ENCODE measurements at regions not wholly inside any gene's neighbourhood (a gene's known extent, or its start where the extent isn't known, plus 50 kb on each side); places are given as distances from the start of the nearest gene placed in this dataset.

DNA sequence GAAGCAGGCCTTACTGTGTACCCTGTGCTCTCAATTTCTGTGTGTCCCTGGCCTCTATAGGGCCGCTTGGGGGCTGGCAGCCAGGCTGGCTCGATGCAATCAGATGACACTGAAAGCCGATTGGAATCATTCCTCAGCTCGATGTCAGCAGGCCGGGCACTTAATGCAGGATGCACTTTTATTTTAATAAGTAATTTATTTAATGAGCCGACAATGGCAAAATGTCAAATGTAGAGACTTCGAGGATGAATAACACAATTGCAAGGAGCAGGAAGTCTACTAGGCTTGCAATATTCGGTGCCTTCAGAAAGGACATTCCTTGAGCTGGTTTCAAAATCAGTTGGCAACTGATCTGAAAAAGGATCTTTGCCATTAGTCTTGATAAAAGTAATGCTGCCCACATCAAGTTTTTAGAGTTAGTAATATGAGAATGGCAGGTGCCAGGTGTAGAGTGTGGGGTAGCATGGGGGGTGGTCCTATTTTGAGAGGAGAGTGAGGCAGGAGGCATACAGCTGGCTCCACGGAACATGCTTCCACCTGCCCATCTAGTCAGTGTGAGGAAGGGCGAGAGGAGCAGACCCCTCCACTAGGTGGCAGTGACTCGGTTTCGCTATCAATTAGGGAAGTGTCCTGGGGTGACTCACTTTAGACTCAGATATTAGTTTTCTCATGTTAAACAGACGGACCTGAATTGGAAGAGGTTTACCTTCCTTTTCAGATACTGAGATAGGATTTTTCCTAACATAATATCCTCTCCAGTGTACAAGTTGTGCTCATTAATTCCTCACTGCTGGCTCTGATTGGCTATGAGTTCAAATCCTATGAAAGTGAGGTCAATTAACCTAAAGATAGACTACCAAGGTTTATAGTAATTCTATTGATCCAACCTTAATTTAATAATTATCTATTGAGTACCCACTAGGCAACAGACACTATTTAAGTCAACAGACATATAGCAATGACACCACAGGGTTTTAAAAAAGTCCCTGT lies 80.9 kb downstream of the NABP1 start:
- intact Hi-C loops (cut with DNase I) = no loop called here
- Histone ChIP-seq H3K4me1 (no peaks in the 10 kb centered on the region), H3K27me3 (ENCODE audit: insufficient read depth in 3 of 3, low read length in 2 of 3) (no peaks in the 10 kb centered on the region), H3K27ac (no peak overlapping the region), H3K36me3 (ENCODE audit: insufficient read depth in 1 of 2, low read depth in 1 of 2) (no peaks in the 10 kb centered on the region), H3K4me3 (no peak overlapping the region), H3K9me3 (no peaks in the 10 kb centered on the region)
- WGBS, 3 donors = 37 to 49% (median 44%) methylated on average over 13 of the region's 13 CpGs
- DNase-seq (peak in 1 of 2 donors; percentile 17), ATAC-seq (peak in 3 of 4 donors; percentile 36 to 63 (median 40))
- TF ChIP-seq, protein P1, sequence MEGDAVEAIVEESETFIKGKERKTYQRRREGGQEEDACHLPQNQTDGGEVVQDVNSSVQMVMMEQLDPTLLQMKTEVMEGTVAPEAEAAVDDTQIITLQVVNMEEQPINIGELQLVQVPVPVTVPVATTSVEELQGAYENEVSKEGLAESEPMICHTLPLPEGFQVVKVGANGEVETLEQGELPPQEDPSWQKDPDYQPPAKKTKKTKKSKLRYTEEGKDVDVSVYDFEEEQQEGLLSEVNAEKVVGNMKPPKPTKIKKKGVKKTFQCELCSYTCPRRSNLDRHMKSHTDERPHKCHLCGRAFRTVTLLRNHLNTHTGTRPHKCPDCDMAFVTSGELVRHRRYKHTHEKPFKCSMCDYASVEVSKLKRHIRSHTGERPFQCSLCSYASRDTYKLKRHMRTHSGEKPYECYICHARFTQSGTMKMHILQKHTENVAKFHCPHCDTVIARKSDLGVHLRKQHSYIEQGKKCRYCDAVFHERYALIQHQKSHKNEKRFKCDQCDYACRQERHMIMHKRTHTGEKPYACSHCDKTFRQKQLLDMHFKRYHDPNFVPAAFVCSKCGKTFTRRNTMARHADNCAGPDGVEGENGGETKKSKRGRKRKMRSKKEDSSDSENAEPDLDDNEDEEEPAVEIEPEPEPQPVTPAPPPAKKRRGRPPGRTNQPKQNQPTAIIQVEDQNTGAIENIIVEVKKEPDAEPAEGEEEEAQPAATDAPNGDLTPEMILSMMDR (IDR thresholded peaks at IDR 0.05) = peak; percentile 33

DNA sequence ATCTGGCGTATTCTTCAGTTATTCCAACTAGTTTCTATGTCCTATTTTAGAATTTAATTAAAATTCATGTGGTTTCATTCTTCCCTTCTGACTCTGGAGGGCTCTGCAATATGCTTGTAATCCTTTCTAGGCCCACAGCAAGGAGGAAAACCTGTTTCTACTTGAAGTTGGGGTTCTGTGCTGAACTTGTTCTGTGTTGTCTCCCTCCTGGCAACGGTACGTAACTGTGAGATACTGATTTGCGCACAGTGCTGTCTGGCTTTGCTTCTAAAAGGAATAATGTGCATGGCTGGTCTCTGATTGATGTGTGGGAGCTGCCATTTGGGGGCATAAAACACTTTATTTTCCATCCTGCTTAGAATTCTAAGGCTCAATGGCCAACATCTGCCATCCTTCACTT lies 81.7 kb downstream of the NABP1 start:
- H3K27ac ChIP-seq = no peak overlapping the region
- no peak for ATAC-seq
- intact Hi-C loops (cut with DNase I) = no loop called here

DNA sequence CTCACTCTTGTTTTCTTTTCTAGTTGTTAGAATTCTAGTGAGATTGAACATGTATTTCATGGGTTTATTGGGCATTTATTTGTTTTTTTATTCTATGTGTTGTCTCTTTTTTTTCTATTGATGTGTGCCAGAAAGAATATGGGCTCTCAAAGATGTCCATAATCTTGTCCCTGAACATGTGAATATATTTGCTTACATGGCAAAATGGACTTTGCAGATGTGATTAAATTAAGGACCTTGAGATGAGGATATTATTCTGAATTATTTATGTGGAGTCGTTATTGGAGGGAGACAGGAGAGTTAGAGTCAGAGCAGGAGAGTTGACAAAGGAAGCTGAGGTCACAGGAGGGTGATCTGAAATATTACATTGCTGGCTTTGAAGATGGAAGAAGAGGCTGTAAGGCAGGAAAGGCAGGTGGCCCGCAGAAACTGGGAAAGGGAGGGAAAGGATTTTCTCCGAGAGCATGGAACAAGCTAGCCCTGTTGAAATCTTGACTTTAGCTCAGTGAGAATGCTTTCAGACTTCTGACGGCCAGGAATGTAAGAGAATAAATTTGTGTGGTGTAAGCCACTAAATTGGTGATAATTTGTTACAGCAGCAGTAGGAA lies 82.8 kb downstream of the NABP1 start:
- Histone ChIP-seq H3K27me3 (ENCODE audit: insufficient read depth in 3 of 3, low read length in 2 of 3) (no peaks in the 10 kb centered on the region), H3K9me3 (no peaks in the 10 kb centered on the region), H3K27ac (no peak overlapping the region), H3K4me1 (no peaks in the 10 kb centered on the region), H3K36me3 (ENCODE audit: insufficient read depth in 1 of 2, low read depth in 1 of 2) (no peaks in the 10 kb centered on the region), H3K4me3 (no peak overlapping the region)
- intact Hi-C loops (cut with DNase I) = no loop called here
- no peak for ATAC-seq
- 24 to 45% (median 32%) methylated on average over 4 of the region's 4 CpGs for WGBS, 3 donors
- TF ChIP-seq, protein P1 (IDR thresholded peaks at IDR 0.05) = no peak
- no peak for DNase-seq

More for the DNA sequence above, 81.7 kb downstream of the NABP1 start:
- DNase-seq = no peak
- H3K9me3 ChIP-seq = no peaks in the 10 kb centered on the region
- H3K4me3 ChIP-seq = no peak overlapping the region
- 61 to 81% (median 73%) methylated on average over 4 of the region's 4 CpGs for WGBS, 3 donors
- H3K4me1 ChIP-seq = no peaks in the 10 kb centered on the region
- H3K36me3 ChIP-seq (ENCODE audit: insufficient read depth in 1 of 2, low read depth in 1 of 2) = no peaks in the 10 kb centered on the region
- TF ChIP-seq, protein P1 (IDR thresholded peaks at IDR 0.05) = no peak
- no peaks in the 10 kb centered on the region for H3K27me3 ChIP-seq (ENCODE audit: insufficient read depth in 3 of 3, low read length in 2 of 3)

DNA sequence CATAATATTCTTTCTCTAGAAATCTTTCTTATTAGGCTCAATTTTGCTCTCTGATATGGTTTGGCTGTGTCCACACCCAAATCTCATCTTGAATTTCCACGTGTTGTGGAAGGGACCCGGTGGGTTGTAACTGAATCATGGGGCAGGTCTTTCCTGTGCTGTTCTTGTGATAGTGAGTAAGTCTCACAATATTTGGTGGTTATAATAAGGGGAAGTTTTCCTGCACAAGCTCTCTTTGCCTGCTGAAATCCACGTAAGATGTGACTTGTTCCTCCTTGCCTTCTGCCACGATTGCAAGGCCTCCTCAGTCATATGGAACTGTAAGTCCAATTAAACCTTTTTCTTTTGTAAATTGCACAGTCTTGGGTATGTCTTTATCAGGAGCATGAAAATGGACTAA lies 73.8 kb downstream of the CAVIN2 start:
- ATAC-seq (no peak), DNase-seq (no peak)
- Histone ChIP-seq H3K36me3 (ENCODE audit: insufficient read depth in 1 of 2, low read depth in 1 of 2) (no peaks in the 10 kb centered on the region), H3K9me3 (no peaks in the 10 kb centered on the region), H3K4me1 (no peaks in the 10 kb centered on the region), H3K27ac (no peak overlapping the region), H3K4me3 (no peak overlapping the region), H3K27me3 (ENCODE audit: insufficient read depth in 3 of 3, low read length in 2 of 3) (no peaks in the 10 kb centered on the region)
- whole genome bisulfite sequencing, 3 donors = 89 to 92% (median 90%) methylated on average over 4 of the region's 4 CpGs
- TF ChIP-seq, protein P1 (IDR thresholded peaks at IDR 0.05) = no peak
- intact Hi-C loops (cut with DNase I) = no loop called here
